H1 (cell line): ENCODE measurements at regions not wholly inside any gene's neighbourhood (a gene's known extent, or its start where the extent isn't known, plus 50 kb on each side); places are given as distances from the start of the nearest gene placed in this dataset.

ENCODE experiments used
- CTCF ChIA-PET: fragments of 300-600 bp; sonication (Branson Sonifier 250); formaldehyde crosslinking; loops from one replicate; lab custom pipeline; 2021; ENCODE audit not compliant: partially characterized antibody; lab: Charles Lee
- POLR2A ChIA-PET: fragments of 300-600 bp; sonication (Branson Sonifier 250); formaldehyde crosslinking; loops from one replicate; lab custom pipeline; 2021; ENCODE audit warnings: inconsistent platforms; ENCODE audit not compliant: partially characterized antibody; lab: Charles Lee
- DNase-seq, 2 experiments: peaks; one replicate each; pipeline versions ENCODE4 v3.0.0 to v3.0.0-alpha.2; 2010 to 2022; ENCODE audit warnings: low spot score in 2 of 2, low read depth in 1 of 2, mixed read lengths in 1 of 2
- FAIRE-seq: peaks from 2 replicates; lab custom pipeline; 2011; peaks lifted over from hg19 to GRCh38; lab: Jason Lieb, UNC
- H2AFZ ChIP-seq: 2 replicates; pipeline ENCODE4 v1.8.1; 2012; ENCODE audit warnings: low read length, inconsistent platforms
- H2AK5ac ChIP-seq: 2 replicates; pipeline ENCODE4 v1.6.1; 2013; ENCODE audit warnings: low read depth, low read length
- H2BK120ac ChIP-seq: replicated peaks from 2 replicates; pipeline ENCODE3; 2013; ENCODE audit warnings: low read depth, low read length, inconsistent platforms
- H2BK12ac ChIP-seq: 2 replicates; pipeline ENCODE4 v1.6.1; 2013; ENCODE audit warnings: low read depth, low read length
- H2BK15ac ChIP-seq: 2 replicates; pipeline ENCODE4 v1.6.1; 2013; ENCODE audit warnings: low read length
- H2BK20ac ChIP-seq: 2 replicates; pipeline ENCODE4 v1.6.1; 2013; ENCODE audit warnings: low read length
- H2BK5ac ChIP-seq: 2 replicates; pipeline ENCODE4 v1.6.1; 2013; ENCODE audit warnings: low read depth, low read length
- H3K14ac ChIP-seq: 2 replicates; pipeline ENCODE4 v1.6.1; 2013; ENCODE audit warnings: inconsistent platforms; ENCODE audit not compliant: insufficient read length
- H3K18ac ChIP-seq: 2 replicates; pipeline ENCODE4 v1.6.1; 2013; ENCODE audit warnings: low read length; ENCODE audit errors: extremely low read depth
- H3K23ac ChIP-seq: 2 replicates; pipeline ENCODE4 v1.6.1; 2013; ENCODE audit warnings: inconsistent platforms; ENCODE audit not compliant: insufficient read length
- H3K23me2 ChIP-seq: 2 replicates; pipeline ENCODE4 v1.6.1; 2013; ENCODE audit warnings: low read depth, low read length
- H3K27ac ChIP-seq: 2 replicates; pipeline ENCODE4 v1.6.1; 2011; ENCODE audit warnings: low read depth, low read length, inconsistent platforms
- H3K27me3 ChIP-seq, 4 experiments: replicated peaks in 1 of 4; 1 replicate in 1 of 4; 2 replicates in 3 of 4; pipeline versions ENCODE4 v1.6.1 to v1.8.1; 2011 to 2013; ENCODE audit warnings: low read length in 3 of 4, mild to moderate bottlenecking in 3 of 4, inconsistent platforms in 2 of 4, mixed read lengths in 2 of 4, moderate library complexity in 1 of 4; ENCODE audit not compliant: control insufficient read depth in 3 of 4, insufficient read depth in 3 of 4; ENCODE audit errors: extremely low read depth in 1 of 4
- H3K36me3 ChIP-seq, 4 experiments: 2 replicates each; pipeline versions ENCODE4 v1.6.1 to v1.8.1; 2011 to 2013; ENCODE audit warnings: mild to moderate bottlenecking in 4 of 4, low read length in 3 of 4, moderate library complexity in 2 of 4, control low read depth in 1 of 4, inconsistent platforms in 1 of 4; ENCODE audit not compliant: insufficient read depth in 4 of 4, control insufficient read depth in 2 of 4
- H3K4ac ChIP-seq: replicated peaks from 2 replicates; pipeline ENCODE3; 2013; ENCODE audit warnings: low read length, low read depth, mixed read lengths, inconsistent platforms; ENCODE audit not compliant: insufficient read length
- H3K4me1 ChIP-seq, 4 experiments: replicated peaks in 1 of 4; 1 replicate in 1 of 4; 2 replicates in 3 of 4; pipeline versions ENCODE4 v1.6.1 to v1.8.1; 2011 to 2013; ENCODE audit warnings: low read length in 3 of 4, inconsistent platforms in 2 of 4, mixed read lengths in 1 of 4; ENCODE audit not compliant: insufficient read depth in 4 of 4, control insufficient read depth in 3 of 4
- H3K4me2 ChIP-seq, 2 experiments: 2 replicates each; pipeline versions ENCODE4 v1.6.1 to v1.8.1; 2011 to 2013; ENCODE audit warnings: low read depth in 2 of 2, low read length in 2 of 2, control low read depth in 1 of 2, inconsistent platforms in 1 of 2, mild to moderate bottlenecking in 1 of 2; ENCODE audit not compliant: insufficient read depth in 1 of 2
- H3K4me3 ChIP-seq, 4 experiments: fragments of 200-600, 300-600 bp in 1 of 4; sonication (generic), shearing (Covaris generic), sonication (Bioruptor Twin) in 1 of 4; 2 replicates each; pipeline versions ENCODE4 v1.5.1 to v1.8.1; 2011 to 2016; ENCODE audit warnings: low read length in 4 of 4, low read depth in 3 of 4, control low read depth in 2 of 4, inconsistent platforms in 2 of 4, mild to moderate bottlenecking in 2 of 4, mixed read lengths in 1 of 4, moderate library complexity in 1 of 4; ENCODE audit not compliant: insufficient read depth in 2 of 4; ENCODE audit errors: extremely low read depth in 1 of 4
- H3K56ac ChIP-seq: replicated peaks from 2 replicates; pipeline ENCODE3; 2013; ENCODE audit warnings: low read depth, mild to moderate bottlenecking, mixed read lengths, low read length, inconsistent platforms; ENCODE audit not compliant: insufficient read length
- H3K79me1 ChIP-seq: 2 replicates; pipeline ENCODE4 v1.6.1; 2013; ENCODE audit warnings: low read depth, low read length, control low read depth
- H3K79me2 ChIP-seq, 2 experiments: 2 replicates each; pipeline versions ENCODE4 v1.6.1 to v1.8.1; 2012 to 2013; ENCODE audit warnings: low read length in 2 of 2, mild to moderate bottlenecking in 2 of 2, inconsistent platforms in 1 of 2; ENCODE audit not compliant: insufficient read depth in 2 of 2, control insufficient read depth in 1 of 2
- H3K9ac ChIP-seq, 4 experiments: replicated peaks in 1 of 4; 1 replicate in 1 of 4; 2 replicates in 3 of 4; pipeline versions ENCODE4 v1.6.1 to v1.8.1; 2011 to 2013; ENCODE audit warnings: low read depth in 3 of 4, low read length in 3 of 4, control low read depth in 2 of 4, mild to moderate bottlenecking in 2 of 4, moderate library complexity in 2 of 4, inconsistent platforms in 1 of 4; ENCODE audit errors: extremely low read depth in 1 of 4
- H3K9me3 ChIP-seq, 2 experiments: 2 replicates each; pipeline versions ENCODE4 v1.6.1 to v1.8.1; 2012 to 2013; ENCODE audit warnings: mild to moderate bottlenecking in 2 of 2, moderate library complexity in 2 of 2, control low read depth in 1 of 2, inconsistent platforms in 1 of 2, low read depth in 1 of 2, low read length in 1 of 2, mixed read lengths in 1 of 2; ENCODE audit not compliant: insufficient read depth in 2 of 2
- H4K20me1 ChIP-seq, 2 experiments: replicated peaks in 1 of 2; 2 replicates each; pipeline versions ENCODE3 to v1.8.1; 2011 to 2013; ENCODE audit warnings: inconsistent platforms in 2 of 2, low read length in 2 of 2, mild to moderate bottlenecking in 1 of 2; ENCODE audit not compliant: insufficient read depth in 2 of 2, control insufficient read depth in 1 of 2
- H4K5ac ChIP-seq: 2 replicates; pipeline ENCODE4 v1.6.1; 2013; ENCODE audit warnings: low read length, low read depth, mixed read lengths, inconsistent platforms; ENCODE audit not compliant: insufficient read length
- H4K8ac ChIP-seq: 2 replicates; pipeline ENCODE4 v1.8.0; 2013; ENCODE audit warnings: mild to moderate bottlenecking, moderate library complexity, low read length, inconsistent platforms; ENCODE audit not compliant: insufficient read depth; ENCODE audit errors: extremely low read depth
- H4K91ac ChIP-seq: replicated peaks from 2 replicates; pipeline ENCODE3; 2013; ENCODE audit warnings: low read length, mixed read lengths, inconsistent platforms; ENCODE audit not compliant: insufficient read length
- ASH2L ChIP-seq: fragments of 200-600, 300-600 bp; sonication (generic); IDR thresholded peaks from one replicate; pipeline ENCODE4 v1.7.1; 2017; ENCODE audit warnings: low read length
- NANOG ChIP-seq: IDR thresholded peaks from 2 replicates; pipeline ENCODE4 v1.6.1; 2011; ENCODE audit warnings: low read length, low read depth, mild to moderate bottlenecking, inconsistent platforms; ENCODE audit not compliant: insufficient read depth, poor library complexity, severe bottlenecking
- RBBP5 ChIP-seq: IDR thresholded peaks from 2 replicates; pipeline ENCODE4 v1.7.1; 2012; ENCODE audit warnings: low read depth, mild to moderate bottlenecking, inconsistent platforms, low read length, moderate library complexity, borderline replicate concordance
- SAP30 ChIP-seq: fragments of 300-600 bp; sonication (generic); IDR thresholded peaks from 2 replicates; pipeline ENCODE4 v1.7.1; 2012; ENCODE audit warnings: low read length, moderate library complexity, mild to moderate bottlenecking, inconsistent platforms; ENCODE audit not compliant: insufficient read depth, insufficient replicate concordance
- USF2 ChIP-seq: IDR thresholded peaks from 2 replicates; pipeline ENCODE4 v1.6.1; 2011; ENCODE audit warnings: low read length, improper control_type of control experiment
- ZNF274 ChIP-seq: IDR thresholded peaks from 2 replicates; pipeline ENCODE4 v1.7.0; 2012; ENCODE audit warnings: low read length, borderline replicate concordance; ENCODE audit errors: extremely low read depth
- WGBS, 2 experiments: shearing (Covaris generic) in 1 of 2; methylation state at CpG; one replicate each; pipeline versions ENCODE4 v1.1.6 to v1.1.7; 2013 to 2015; ENCODE audit warnings: low lambda C conversion rate in 2 of 2, mixed read lengths in 2 of 2, inconsistent platforms in 1 of 2, low coverage in 1 of 2, missing lambda C conversion rate in 1 of 2; ENCODE audit not compliant: insufficient replicate concordance in 2 of 2, insufficient coverage in 1 of 2, insufficient read length in 1 of 2; ENCODE audit errors: extremely low coverage in 1 of 2, missing lambda C conversion rate in 1 of 2; 5-methylcytosine and 5-hydroxymethylcytosine counted together

GRCh38 chr10:124160176-124160575, 66.8 kb upstream of the CHST15 start:
- H4K8ac ChIP-seq, result no peak overlapping the region
- POLR2A ChIA-PET, result no interaction called here
- FAIRE-seq, result no peak
- DNase-seq, result no peak
- 0 out of 2 replicates have a peak overlapping the region, but pooled peaks have one; percentile 38 for H3K18ac ChIP-seq
- H2AK5ac ChIP-seq, result no peak overlapping the region; the same call in 1 of the 2 replicates
- H3K9ac ChIP-seq, result no peak overlapping the region
- H3K56ac ChIP-seq, result no peak overlapping the region
- no peak overlapping the region for H3K4ac ChIP-seq
- no peak overlapping the region for H2BK15ac ChIP-seq
- no peak overlapping the region for H3K4me3 ChIP-seq
- H3K23me2 ChIP-seq, result no peaks in the 10 kb centered on the region
- 77% methylated on average over 10 of the region's 10 CpGs; no CpG with 5 or more reads in 1 of the 2 experiments for WGBS, 2 experiments
- peaks cover 0 to 13% (median 9%) of the 10 kb centered on the region in 4 experiments; a peak in 6 of 7 replicates for H3K4me1 ChIP-seq
- no peak overlapping the region for H3K27ac ChIP-seq
- TF ChIP-seq NANOG (no peak), SAP30 (no peak), ASH2L (no peak), RBBP5 (no peak), USF2 (no peak), ZNF274 (no peak)
- peak overlapping the region; percentile 8; the same call in 1 of the 2 replicates for H2BK5ac ChIP-seq
- peaks cover 4% of the 10 kb centered on the region in 2 experiments; a peak in 3 of 4 replicates for H3K9me3 ChIP-seq
- no peak overlapping the region for H3K23ac ChIP-seq
- H2BK12ac ChIP-seq, result peak overlapping the region; percentile 63; the same call in 1 of the 2 replicates
- H3K36me3 ChIP-seq, result no peaks in the 10 kb centered on the region
- H4K91ac ChIP-seq, result no peak overlapping the region
- H3K4me2 ChIP-seq, result peak overlapping the region in 1 of 2 experiments; percentile 40; a peak in 1 of 4 replicates
- CTCF ChIA-PET, result interaction anchor here (0.8 to 4.9 kb wide), 5 partner anchors 26 to 164 kb away, joined by 3 to 34 read pairs (median 4); no protein-coding TSS in a partner anchor
- no peaks in the 10 kb centered on the region for H4K20me1 ChIP-seq
- H4K5ac ChIP-seq, result no peak overlapping the region
- no peak overlapping the region for H3K14ac ChIP-seq
- H2BK20ac ChIP-seq, result no peak overlapping the region; the same call in 1 of the 2 replicates
- no peak overlapping the region for H2AFZ ChIP-seq
- no peaks in the 10 kb centered on the region for H3K79me1 ChIP-seq
- H3K27me3 ChIP-seq, result peaks cover 0 to 3% (median 0%) of the 10 kb centered on the region in 4 experiments; a peak in 1 of 7 replicates
- no peak overlapping the region for H2BK120ac ChIP-seq
- H3K79me2 ChIP-seq, result no peaks in the 10 kb centered on the region
